ENCODE measurements at regions not wholly inside any gene's neighbourhood (a gene's known extent, or its start where the extent isn't known, plus 50 kb on each side); places are given as distances from the start of the nearest gene placed in this dataset.

DNA sequence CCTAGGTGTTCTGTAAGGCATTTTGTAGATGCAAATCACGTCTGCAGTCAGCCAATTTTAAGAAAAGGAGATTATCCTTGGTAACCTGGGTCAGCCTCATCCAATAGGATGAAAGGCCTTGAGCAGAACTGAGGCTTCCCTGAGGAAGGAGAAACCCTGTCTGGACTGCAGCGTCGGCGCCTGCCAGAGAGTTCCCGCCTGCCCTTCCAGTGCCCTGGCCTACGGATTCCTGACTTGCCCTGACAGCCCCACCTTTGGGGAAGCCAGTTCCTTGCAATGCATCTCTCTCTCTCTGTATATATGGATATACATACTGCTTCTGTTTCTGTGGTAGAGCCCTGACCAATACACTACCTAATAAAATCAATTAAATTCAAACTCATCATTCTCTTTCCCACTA lies 66.2 kb upstream of the RUFY1 start:
- TF ChIP-seq, protein P1, sequence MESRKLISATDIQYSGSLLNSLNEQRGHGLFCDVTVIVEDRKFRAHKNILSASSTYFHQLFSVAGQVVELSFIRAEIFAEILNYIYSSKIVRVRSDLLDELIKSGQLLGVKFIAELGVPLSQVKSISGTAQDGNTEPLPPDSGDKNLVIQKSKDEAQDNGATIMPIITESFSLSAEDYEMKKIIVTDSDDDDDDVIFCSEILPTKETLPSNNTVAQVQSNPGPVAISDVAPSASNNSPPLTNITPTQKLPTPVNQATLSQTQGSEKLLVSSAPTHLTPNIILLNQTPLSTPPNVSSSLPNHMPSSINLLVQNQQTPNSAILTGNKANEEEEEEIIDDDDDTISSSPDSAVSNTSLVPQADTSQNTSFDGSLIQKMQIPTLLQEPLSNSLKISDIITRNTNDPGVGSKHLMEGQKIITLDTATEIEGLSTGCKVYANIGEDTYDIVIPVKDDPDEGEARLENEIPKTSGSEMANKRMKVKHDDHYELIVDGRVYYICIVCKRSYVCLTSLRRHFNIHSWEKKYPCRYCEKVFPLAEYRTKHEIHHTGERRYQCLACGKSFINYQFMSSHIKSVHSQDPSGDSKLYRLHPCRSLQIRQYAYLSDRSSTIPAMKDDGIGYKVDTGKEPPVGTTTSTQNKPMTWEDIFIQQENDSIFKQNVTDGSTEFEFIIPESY (IDR thresholded peaks at IDR 0.05) = no peak
- TF ChIP-seq, protein P2, sequence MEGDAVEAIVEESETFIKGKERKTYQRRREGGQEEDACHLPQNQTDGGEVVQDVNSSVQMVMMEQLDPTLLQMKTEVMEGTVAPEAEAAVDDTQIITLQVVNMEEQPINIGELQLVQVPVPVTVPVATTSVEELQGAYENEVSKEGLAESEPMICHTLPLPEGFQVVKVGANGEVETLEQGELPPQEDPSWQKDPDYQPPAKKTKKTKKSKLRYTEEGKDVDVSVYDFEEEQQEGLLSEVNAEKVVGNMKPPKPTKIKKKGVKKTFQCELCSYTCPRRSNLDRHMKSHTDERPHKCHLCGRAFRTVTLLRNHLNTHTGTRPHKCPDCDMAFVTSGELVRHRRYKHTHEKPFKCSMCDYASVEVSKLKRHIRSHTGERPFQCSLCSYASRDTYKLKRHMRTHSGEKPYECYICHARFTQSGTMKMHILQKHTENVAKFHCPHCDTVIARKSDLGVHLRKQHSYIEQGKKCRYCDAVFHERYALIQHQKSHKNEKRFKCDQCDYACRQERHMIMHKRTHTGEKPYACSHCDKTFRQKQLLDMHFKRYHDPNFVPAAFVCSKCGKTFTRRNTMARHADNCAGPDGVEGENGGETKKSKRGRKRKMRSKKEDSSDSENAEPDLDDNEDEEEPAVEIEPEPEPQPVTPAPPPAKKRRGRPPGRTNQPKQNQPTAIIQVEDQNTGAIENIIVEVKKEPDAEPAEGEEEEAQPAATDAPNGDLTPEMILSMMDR (IDR thresholded peaks at IDR 0.05; ENCODE audit: low read depth, low read length, missing input control) = no peak
- TF ChIP-seq, protein P3, sequence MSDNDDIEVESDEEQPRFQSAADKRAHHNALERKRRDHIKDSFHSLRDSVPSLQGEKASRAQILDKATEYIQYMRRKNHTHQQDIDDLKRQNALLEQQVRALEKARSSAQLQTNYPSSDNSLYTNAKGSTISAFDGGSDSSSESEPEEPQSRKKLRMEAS (IDR thresholded peaks at IDR 0.05) = no peak
- TF ChIP-seq SP1 (IDR thresholded peaks at IDR 0.05) = no peak
- TF ChIP-seq, protein P4, sequence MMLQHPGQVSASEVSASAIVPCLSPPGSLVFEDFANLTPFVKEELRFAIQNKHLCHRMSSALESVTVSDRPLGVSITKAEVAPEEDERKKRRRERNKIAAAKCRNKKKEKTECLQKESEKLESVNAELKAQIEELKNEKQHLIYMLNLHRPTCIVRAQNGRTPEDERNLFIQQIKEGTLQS (IDR thresholded peaks at IDR 0.05) = no peak
- no peak for TF ChIP-seq TAF1 (conservative IDR thresholded peaks at IDR 0.05)
- TF ChIP-seq FOXA1 (IDR thresholded peaks at IDR 0.05) = no peak
- no peak for TF ChIP-seq RAD21 (IDR thresholded peaks at IDR 0.05)
- TF ChIP-seq YY1 (IDR thresholded peaks at IDR 0.05) = no peak
- no peak for TF ChIP-seq JUND (IDR thresholded peaks at IDR 0.05)
- TF ChIP-seq EGR1 (IDR thresholded peaks at IDR 0.05; ENCODE audit: low read depth in 2 of 2) = no peak
- no peak for TF ChIP-seq RXRA (IDR thresholded peaks at IDR 0.05)
- no peak for TF ChIP-seq HNF4A (conservative IDR thresholded peaks at IDR 0.05)

Data from liver (tissue), 3 donors.